Mesenchymal stem cell (in vitro differentiated cells and primary cell): ENCODE measurements at regions not wholly inside any gene's neighbourhood (a gene's known extent, or its start where the extent isn't known, plus 50 kb on each side); places are given as distances from the start of the nearest gene placed in this dataset.

ENCODE experiments used
- DNase-seq: peaks from one replicate; pipeline ENCODE4 v3.0.0-alpha.2; 2013
- H2AFZ ChIP-seq: one replicate; pipeline ENCODE4 v1.6.1; 2013; ENCODE audit warnings: low read depth, mild to moderate bottlenecking, control low read depth, inconsistent platforms, low read length, moderate library complexity
- H2AK5ac ChIP-seq: 2 replicates; pipeline ENCODE4 v1.6.1; 2013; ENCODE audit warnings: low read length, moderate library complexity, mild to moderate bottlenecking, inconsistent platforms; ENCODE audit not compliant: severe bottlenecking
- H2BK120ac ChIP-seq: one replicate; pipeline ENCODE4 v1.6.1; 2013; ENCODE audit warnings: low read depth, mild to moderate bottlenecking, inconsistent platforms, low read length, moderate library complexity
- H2BK12ac ChIP-seq, 2 experiments: one replicate each; pipeline ENCODE4 v1.6.1; 2013; ENCODE audit warnings: inconsistent platforms in 2 of 2, low read length in 2 of 2, mild to moderate bottlenecking in 2 of 2, moderate library complexity in 2 of 2, control low read depth in 1 of 2
- H2BK15ac ChIP-seq: one replicate; pipeline ENCODE4 v1.6.1; 2013; ENCODE audit warnings: mild to moderate bottlenecking, low read depth, inconsistent platforms; ENCODE audit not compliant: poor library complexity, severe bottlenecking
- H2BK5ac ChIP-seq: 2 replicates; pipeline ENCODE4 v1.6.1; 2013; ENCODE audit warnings: low read depth, mild to moderate bottlenecking, low read length, control low read depth, inconsistent platforms; ENCODE audit not compliant: poor library complexity, severe bottlenecking
- H3K14ac ChIP-seq, 2 experiments: one replicate each; pipeline ENCODE4 v1.6.1; 2013; ENCODE audit warnings: inconsistent platforms in 2 of 2, low read length in 2 of 2, control low read depth in 1 of 2, mild to moderate bottlenecking in 1 of 2, moderate library complexity in 1 of 2
- H3K18ac ChIP-seq, 2 experiments: one replicate each; pipeline ENCODE4 v1.6.1; 2013; ENCODE audit warnings: inconsistent platforms in 2 of 2, low read length in 2 of 2, control low read depth in 1 of 2, low read depth in 1 of 2, mild to moderate bottlenecking in 1 of 2
- H3K23ac ChIP-seq, 2 experiments: one replicate each; pipeline ENCODE4 v1.6.1; 2013; ENCODE audit warnings: inconsistent platforms in 2 of 2, low read length in 2 of 2, mild to moderate bottlenecking in 2 of 2, moderate library complexity in 2 of 2, control low read depth in 1 of 2
- H3K27ac ChIP-seq: 2 replicates; pipeline ENCODE4 v1.5.1; 2013; ENCODE audit warnings: mild to moderate bottlenecking, moderate library complexity, low read length, control low read depth, inconsistent platforms; ENCODE audit not compliant: poor library complexity, severe bottlenecking
- H3K27me3 ChIP-seq, 2 experiments: 2 replicates each; pipeline versions ENCODE4 v1.6.1 to v1.7.0; 2013; ENCODE audit warnings: low read length in 2 of 2, mild to moderate bottlenecking in 2 of 2, moderate library complexity in 2 of 2, control low read depth in 1 of 2, inconsistent platforms in 1 of 2; ENCODE audit not compliant: control insufficient read depth in 1 of 2, insufficient read depth in 1 of 2
- H3K36me3 ChIP-seq, 2 experiments: 2 replicates each; pipeline versions ENCODE4 v1.6.1 to v1.7.0; 2013; ENCODE audit warnings: low read length in 2 of 2, control low read depth in 1 of 2, inconsistent platforms in 1 of 2, low read depth in 1 of 2, mild to moderate bottlenecking in 1 of 2; ENCODE audit not compliant: insufficient read depth in 2 of 2, control insufficient read depth in 1 of 2
- H3K4ac ChIP-seq, 2 experiments: one replicate each; pipeline ENCODE4 v1.6.1; 2013; ENCODE audit warnings: inconsistent platforms in 2 of 2, low read length in 2 of 2, mild to moderate bottlenecking in 2 of 2, moderate library complexity in 2 of 2, control low read depth in 1 of 2, low read depth in 1 of 2
- H3K4me1 ChIP-seq: 2 replicates; pipeline ENCODE4 v1.6.1; 2013; ENCODE audit warnings: low read depth, low read length, control low read depth; ENCODE audit not compliant: control insufficient read depth, insufficient read depth
- H3K4me2 ChIP-seq: 2 replicates; pipeline ENCODE4 v1.6.1; 2013; ENCODE audit warnings: low read length, mild to moderate bottlenecking, inconsistent platforms; ENCODE audit not compliant: poor library complexity, severe bottlenecking
- H3K4me3 ChIP-seq, 2 experiments: 2 replicates each; pipeline versions ENCODE4 v1.5.1 to v1.7.0; 2013; ENCODE audit warnings: low read length in 2 of 2, mild to moderate bottlenecking in 2 of 2, control low read depth in 1 of 2, low read depth in 1 of 2; ENCODE audit not compliant: insufficient read depth in 1 of 2
- H3K79me1 ChIP-seq: replicated peaks from 2 replicates; pipeline ENCODE4 v1.6.1; 2013; ENCODE audit warnings: mild to moderate bottlenecking, control low read depth, low read length, inconsistent platforms; ENCODE audit not compliant: poor library complexity, severe bottlenecking
- H3K9ac ChIP-seq: 2 replicates; pipeline ENCODE4 v1.7.0; 2013; ENCODE audit warnings: mild to moderate bottlenecking, low read length, moderate library complexity
- H3K9me3 ChIP-seq: 2 replicates; pipeline ENCODE4 v1.7.0; 2013; ENCODE audit warnings: mild to moderate bottlenecking, low read length; ENCODE audit not compliant: control insufficient read depth
- H4K8ac ChIP-seq: one replicate; pipeline ENCODE4 v1.6.1; 2013; ENCODE audit warnings: inconsistent platforms, mild to moderate bottlenecking, low read length, moderate library complexity
- H4K91ac ChIP-seq: one replicate; pipeline ENCODE4 v1.6.1; 2013; ENCODE audit warnings: mild to moderate bottlenecking, low read length, inconsistent platforms
- WGBS: methylation state at CpG from one replicate; pipeline ENCODE4 v1.1.7; 2013; ENCODE audit warnings: mixed read lengths; 5-methylcytosine and 5-hydroxymethylcytosine counted together

DNA sequence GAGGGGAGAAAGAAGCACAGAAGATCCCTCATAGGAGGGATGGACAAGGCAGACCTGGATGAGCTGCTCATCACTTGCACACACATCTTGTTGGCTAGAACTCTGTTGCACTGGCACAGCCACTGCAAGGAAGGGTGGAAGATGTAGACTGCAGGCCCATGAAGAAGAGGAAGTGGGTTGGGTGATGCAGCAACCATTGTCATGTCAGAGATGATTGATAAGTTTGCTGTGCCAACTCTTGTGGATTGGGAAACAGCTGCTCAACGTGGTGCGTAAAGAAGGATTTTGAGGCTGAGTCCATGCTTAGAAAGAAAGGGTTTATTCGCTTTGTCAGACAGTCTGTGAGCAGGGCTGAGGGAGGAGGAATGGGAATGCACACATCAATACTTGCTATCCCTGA, 161.4 kb upstream of the MPHOSPH6 start:
- 80% methylated on average over 1 of the region's 3 CpGs for WGBS
- Histone ChIP-seq H2BK120ac (no peak overlapping the region), H3K18ac (no peak overlapping the region), H2AFZ (no peak overlapping the region), H3K4me2 (no peak overlapping the region), H3K36me3 (no peaks in the 10 kb centered on the region), H3K4me3 (no peak overlapping the region), H2BK12ac (no peak overlapping the region), H2BK15ac (no peak overlapping the region), H4K91ac (no peak overlapping the region), H3K23ac (no peak overlapping the region), H3K27me3 (no peaks in the 10 kb centered on the region), H3K4me1 (no peaks in the 10 kb centered on the region), H3K4ac (no peak overlapping the region), H2AK5ac (no peak overlapping the region), H4K8ac (no peak overlapping the region), H3K9me3 (peaks cover 2% of the 10 kb centered on the region), H3K79me1 (no peaks in the 10 kb centered on the region), H3K27ac (no peak overlapping the region), H2BK5ac (no peak overlapping the region), H3K9ac (no peak overlapping the region), H3K14ac (no peak overlapping the region)
- no peak for DNase-seq

DNA sequence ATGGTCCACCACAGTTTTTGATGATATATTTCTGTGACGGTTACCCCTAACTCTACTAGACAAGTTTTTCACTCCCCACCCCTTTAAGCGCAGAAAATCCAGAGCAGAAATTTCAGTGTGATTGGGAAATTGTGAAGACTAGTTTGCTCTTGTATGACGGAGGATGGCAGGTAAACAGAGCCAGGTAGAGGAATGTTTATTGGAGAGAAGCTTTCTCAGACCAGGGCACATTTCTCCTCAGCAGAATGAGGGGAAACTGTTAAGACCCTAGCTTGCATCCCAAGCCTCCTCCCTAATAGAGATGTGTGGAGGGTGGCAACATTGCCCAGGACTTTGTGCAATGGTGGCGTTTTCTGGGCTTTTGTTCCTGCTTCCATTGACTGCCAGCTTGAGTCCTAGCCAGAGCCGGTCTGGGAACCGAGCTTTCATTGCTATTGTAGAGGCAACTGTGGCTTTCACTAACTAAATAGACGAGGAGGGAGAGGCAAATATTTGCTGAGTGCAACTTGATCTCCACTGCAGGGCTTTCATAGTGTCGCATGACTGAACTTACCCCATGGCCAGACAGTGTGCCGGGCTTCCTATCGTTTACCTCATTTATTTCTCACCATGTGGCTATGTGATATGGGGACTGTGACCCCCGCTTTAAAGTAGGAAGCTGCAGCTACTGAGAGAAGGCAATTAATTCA, 159.6 kb upstream of the MPHOSPH6 start:
- Histone ChIP-seq H2AK5ac (no peak overlapping the region), H2BK12ac (no peak overlapping the region), H2BK15ac (no peak overlapping the region), H3K4me2 (no peak overlapping the region), H3K18ac (no peak overlapping the region), H3K4me1 (no peaks in the 10 kb centered on the region), H3K4me3 (no peak overlapping the region), H3K9me3 (peaks cover 14% of the 10 kb centered on the region), H4K8ac (no peak overlapping the region), H2BK120ac (no peak overlapping the region), H2AFZ (no peak overlapping the region), H3K9ac (no peak overlapping the region), H3K27me3 (no peaks in the 10 kb centered on the region), H3K23ac (no peak overlapping the region), H3K79me1 (no peaks in the 10 kb centered on the region), H2BK5ac (no peak overlapping the region), H3K36me3 (no peaks in the 10 kb centered on the region), H3K27ac (no peak overlapping the region), H3K14ac (no peak overlapping the region), H4K91ac (no peak overlapping the region), H3K4ac (no peak overlapping the region)
- 85% methylated on average over 10 of the region's 11 CpGs for WGBS
- DNase-seq = no peak

DNA sequence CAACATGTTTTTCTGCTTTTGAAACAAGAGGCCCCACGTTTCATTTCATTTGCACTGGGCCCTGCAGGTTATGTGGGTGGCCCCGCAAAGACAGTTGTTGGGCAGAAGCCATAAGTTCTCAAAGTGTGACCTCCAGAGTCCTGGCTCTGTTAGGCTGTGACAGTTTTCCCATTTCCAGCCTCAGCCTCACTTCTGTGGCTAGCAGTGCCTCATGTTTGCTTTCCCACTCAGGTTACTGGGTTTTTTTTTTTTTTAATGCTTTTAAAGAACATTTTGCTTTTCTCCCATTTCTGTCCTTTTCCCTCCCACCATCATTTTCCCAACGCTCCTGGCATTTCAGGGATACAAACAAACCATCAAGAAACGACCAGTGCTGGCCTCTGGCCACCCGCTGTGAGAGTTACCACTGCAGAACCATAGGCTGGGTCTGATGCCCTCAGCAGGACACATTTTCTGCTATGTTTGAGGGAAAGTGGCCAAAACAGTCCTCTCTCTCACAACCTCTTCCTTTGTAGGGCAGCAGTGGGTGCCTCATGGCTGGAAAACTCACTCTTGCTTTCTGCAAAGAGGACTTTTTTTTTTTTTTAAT, 159.0 kb upstream of the MPHOSPH6 start:
- Histone ChIP-seq H3K9ac (no peak overlapping the region), H3K9me3 (peaks cover 21% of the 10 kb centered on the region), H3K4me2 (no peak overlapping the region), H3K4ac (no peak overlapping the region), H3K79me1 (no peaks in the 10 kb centered on the region), H2BK15ac (no peak overlapping the region), H3K14ac (no peak overlapping the region), H3K27me3 (no peaks in the 10 kb centered on the region), H4K91ac (no peak overlapping the region), H3K27ac (no peak overlapping the region), H4K8ac (no peak overlapping the region), H3K4me3 (no peak overlapping the region), H2BK5ac (no peak overlapping the region), H3K18ac (no peak overlapping the region), H2BK12ac (no peak overlapping the region), H3K4me1 (no peaks in the 10 kb centered on the region), H2AFZ (no peak overlapping the region), H2BK120ac (no peak overlapping the region), H3K36me3 (no peaks in the 10 kb centered on the region), H3K23ac (no peak overlapping the region), H2AK5ac (no peak overlapping the region)
- 56% methylated on average over 5 of the region's 5 CpGs for WGBS
- DNase-seq = no peak

DNA sequence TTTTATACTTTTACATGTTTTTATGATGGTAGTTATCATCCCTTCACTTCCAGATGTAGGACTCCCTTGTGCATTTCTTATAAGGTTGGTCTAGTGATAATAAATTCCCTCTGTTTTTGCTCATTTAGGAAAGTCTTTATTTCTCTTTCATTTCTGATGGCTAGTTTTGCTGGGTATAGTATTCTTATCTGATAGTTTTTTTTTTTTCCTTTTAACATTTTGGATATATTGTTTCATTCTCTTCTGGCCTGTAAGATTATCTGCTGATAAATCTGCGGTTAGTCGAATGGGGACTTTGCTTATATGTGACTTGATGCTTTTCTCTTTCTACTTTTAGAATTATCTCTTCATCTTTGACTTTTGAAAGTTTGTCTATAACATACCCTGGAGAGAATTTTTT, 153.1 kb upstream of the MPHOSPH6 start:
- H3K4me2 ChIP-seq = no peak overlapping the region
- H3K18ac ChIP-seq = no peak overlapping the region
- H2BK120ac ChIP-seq = no peak overlapping the region
- peaks cover 45% of the 10 kb centered on the region for H3K9me3 ChIP-seq
- no peak overlapping the region for H3K9ac ChIP-seq
- no peak for DNase-seq
- no peak overlapping the region for H2AFZ ChIP-seq
- H4K8ac ChIP-seq = no peak overlapping the region
- no peak overlapping the region for H4K91ac ChIP-seq
- no peak overlapping the region for H2BK12ac ChIP-seq
- no peak overlapping the region for H3K27ac ChIP-seq
- H2AK5ac ChIP-seq = no peak overlapping the region
- no peaks in the 10 kb centered on the region for H3K79me1 ChIP-seq
- H3K23ac ChIP-seq = no peak overlapping the region
- no peak overlapping the region for H3K4ac ChIP-seq
- peaks cover 0 to 6% of the 10 kb centered on the region in 2 experiments for H3K27me3 ChIP-seq
- WGBS = no CpG with 5 or more reads among the region's 2 CpGs
- H3K36me3 ChIP-seq = no peaks in the 10 kb centered on the region
- no peak overlapping the region for H2BK5ac ChIP-seq
- H3K4me1 ChIP-seq = no peaks in the 10 kb centered on the region
- no peak overlapping the region for H3K14ac ChIP-seq
- no peak overlapping the region for H3K4me3 ChIP-seq
- H2BK15ac ChIP-seq = no peak overlapping the region
